ENCODE measurements at regions not wholly inside any gene's neighbourhood (a gene's known extent, or its start where the extent isn't known, plus 50 kb on each side); places are given as distances from the start of the nearest gene placed in this dataset.

DNA sequence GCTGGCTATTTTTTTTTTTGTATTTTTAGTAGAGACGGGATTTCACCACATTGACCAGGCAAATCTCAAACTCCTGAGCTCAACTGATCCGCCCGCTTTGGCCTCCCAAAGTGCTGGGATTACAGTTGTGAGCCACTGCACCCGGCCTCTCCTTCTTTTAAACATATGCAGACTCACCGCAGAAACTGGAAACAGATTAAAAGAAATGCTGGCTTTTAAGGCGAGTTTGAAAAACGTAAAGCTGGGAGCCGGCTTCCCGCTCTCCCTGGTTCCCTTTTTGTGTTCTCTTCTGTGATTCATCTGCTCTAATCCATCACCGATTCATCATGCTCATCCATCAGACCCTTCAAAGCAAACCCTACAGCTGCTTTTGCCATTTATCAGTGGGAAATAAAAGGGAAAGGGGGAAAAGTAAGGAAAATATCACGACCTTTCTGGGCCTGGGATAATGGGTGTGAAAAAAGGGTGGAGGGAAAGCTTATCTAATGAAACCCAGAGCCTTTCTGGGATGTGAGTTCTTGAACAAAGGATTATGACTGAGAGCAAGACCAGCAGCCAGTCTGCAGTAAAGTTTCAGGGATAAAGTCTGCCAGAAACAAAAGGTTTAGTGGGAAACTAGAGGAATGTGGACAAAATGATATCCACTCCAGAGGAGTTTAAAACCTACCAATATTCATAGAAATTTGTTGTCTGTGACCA lies 92.3 kb upstream of the LRIG1 start:
- DNase-seq: no peak

DNA sequence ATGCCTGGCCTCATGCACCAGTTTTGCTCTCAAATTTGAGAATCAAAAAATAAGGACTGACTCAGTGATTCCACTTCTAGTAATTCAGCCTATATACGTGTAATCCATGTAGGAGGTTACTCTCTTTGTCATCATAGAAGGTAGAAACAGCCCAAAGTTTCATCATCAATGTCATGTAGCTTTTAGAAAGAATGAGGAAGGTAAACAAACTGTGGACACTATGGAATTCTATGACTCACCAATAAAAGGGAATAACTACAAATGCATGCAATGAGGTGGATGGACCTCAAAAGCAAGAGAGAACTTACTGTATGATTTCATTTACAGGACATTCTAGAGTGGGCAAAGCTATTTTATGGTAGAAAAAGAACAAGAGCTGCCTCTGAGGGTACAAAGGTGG lies 93.2 kb upstream of the LRIG1 start:
- DNase-seq: no peak

DNA sequence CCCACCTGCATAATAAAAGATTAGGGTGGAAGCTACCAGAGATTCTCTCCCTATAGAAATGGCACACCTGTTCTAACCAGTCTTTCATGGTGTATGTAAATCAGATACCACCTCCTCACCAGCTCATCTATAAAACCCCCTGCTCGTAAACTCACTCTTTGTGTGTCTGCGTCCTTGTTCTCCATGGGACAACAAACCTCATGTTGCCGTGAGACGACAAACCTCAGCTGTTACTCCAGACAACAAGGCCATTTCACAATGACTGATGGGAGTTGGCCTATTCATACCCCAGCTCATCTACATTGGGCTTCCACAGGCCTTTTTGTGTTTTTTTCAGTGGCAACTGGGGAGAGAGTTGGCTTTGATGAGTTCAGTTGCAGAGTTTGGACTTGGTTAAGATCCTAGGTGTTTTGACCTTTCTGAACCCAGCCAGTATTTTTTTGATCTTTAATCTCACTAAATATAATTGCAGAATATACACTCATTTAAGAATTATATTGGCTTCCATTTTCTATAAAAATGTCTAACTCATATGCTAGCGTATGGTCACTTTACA lies 96.6 kb upstream of the LRIG1 start:
- no peak for DNase-seq

DNA sequence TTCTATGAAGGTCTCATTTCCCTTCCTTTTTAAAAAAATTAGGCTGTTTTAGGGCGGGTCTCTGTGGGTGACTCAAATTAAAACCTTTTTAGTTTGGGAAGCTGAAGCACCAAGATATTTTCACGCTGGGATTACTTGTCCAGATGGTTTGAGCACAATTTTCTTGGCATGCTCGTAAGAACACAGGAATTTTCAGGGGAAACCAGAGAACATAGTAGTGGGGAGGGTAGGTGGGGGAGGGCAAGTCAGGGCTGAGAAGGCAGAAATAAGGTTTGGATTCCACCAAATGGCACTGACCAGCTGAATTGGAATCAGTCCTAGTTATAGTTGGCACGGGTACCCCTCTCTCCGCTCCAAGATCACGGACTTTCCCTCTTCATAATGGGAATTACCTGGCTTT lies 97.3 kb upstream of the LRIG1 start:
- DNase-seq: no peak

DNA sequence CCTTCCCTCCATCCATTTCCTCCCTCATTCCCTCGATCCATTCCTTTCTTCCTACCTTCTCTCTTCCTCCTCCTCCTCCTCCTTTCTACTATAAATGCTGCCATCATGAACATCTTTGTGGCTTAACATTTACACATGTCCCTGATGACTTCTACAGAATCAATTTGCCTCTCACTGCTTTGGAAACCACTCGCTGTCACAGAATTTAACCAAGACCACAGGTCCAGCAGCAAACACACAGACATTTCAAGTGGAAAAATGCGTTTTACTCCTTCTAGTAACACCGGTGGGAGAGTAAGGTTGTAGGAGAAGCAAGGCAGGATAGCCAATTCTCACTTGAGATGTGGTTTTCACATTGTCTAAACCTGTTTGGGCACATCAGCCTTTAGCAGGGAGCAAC lies 101.4 kb upstream of the LRIG1 start:
- no peak for DNase-seq

DNA sequence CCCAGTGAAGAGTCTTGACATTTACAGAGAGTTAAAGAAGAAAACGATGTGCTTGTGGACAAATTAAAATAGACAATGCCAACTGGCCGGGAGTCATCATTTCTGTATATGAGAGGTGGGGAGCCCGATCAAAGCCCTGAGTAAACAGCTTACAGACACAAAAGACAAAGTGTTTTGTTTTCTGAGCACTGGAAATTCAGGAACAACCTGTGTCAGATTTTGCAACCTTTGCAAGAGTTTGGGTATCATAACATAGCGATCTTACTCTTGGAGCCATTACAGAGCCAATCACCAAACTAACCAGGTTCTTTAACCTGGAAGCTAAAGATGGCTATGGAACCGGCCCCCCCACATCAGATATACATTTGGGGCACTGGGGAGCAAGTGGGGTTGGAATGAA lies 101.9 kb upstream of the LRIG1 start:
- DNase-seq: no peak

DNA sequence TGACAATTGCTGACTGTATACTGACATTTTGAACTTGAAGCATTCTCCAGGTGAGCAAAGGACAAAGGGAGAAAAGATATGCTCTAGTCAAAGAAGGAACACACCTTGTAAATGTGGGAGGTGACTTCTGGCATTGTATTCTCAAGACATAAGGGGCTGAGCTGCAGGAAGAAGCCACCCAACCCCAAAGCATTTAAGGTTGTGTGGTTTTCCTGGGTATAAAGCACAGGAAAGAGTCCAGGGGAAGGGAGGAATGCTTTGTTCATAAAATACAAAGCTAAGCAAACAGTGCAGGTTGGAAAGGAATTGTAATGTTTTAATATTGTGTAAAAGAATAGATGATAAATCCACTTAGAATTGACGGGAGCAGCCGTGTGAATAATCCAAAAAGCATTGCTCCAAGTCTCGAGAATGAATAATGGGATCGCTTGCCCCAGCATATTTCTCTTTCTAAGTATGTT lies 102.4 kb upstream of the LRIG1 start:
- no peak for DNase-seq

DNA sequence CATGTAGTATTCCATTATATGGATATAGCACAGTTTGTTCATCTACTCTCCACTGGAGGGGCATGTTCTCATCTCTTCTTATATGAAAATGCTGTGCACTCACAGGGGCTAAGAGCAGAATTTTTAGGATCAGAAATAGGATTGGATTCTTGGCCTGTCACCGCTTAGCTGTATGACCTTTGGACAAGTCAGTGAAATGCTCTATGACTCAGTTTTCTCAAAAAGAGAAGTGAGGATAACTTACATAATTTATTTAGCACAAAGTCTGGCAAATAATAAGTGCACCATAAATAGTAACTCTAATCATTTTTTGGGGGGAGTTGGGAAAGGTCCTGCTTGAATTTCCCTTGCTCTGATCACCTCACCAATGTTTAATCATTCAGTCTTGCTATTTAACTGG lies 103.7 kb upstream of the LRIG1 start:
- DNase-seq: no peak

DNA sequence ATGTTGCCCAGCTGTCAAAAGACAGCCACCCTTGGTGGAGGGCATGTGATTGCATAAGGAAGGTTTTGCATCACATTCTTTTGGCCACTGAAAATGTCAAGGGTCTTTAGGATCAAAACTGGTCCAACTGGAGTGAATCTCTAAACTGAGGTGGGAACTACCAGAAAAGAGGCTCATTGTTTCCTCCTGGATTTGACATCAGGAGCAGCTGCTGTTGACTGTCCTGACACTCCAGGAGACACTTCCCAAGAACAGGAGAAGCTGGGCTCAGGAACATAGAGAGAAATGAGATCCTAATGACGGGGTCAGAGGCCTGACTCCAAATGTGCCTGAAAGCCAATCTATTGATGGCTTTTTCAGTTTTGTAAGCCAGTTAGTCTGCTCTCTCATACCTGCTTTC lies 105.3 kb upstream of the LRIG1 start:
- DNase-seq: no peak

DNA sequence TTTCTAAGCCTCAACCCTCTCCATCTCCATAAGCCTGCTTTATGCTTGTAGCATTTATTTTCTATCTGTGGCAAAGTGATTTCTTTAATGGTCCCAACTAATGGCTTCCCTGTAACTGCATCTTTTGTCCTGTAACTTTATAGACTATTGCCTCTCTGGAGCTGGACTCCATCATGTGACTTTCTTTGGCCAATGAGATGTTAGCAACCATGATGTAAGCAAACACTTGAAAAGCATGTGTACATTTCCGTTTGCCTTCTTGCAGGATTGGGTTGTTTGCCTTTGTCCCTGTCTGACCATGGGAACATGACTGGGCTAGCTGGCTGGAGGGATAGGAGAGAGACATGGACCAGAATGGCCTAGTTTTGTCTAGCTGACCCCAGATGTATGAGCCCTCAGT lies 106.0 kb upstream of the LRIG1 start:
- no peak for DNase-seq

DNA sequence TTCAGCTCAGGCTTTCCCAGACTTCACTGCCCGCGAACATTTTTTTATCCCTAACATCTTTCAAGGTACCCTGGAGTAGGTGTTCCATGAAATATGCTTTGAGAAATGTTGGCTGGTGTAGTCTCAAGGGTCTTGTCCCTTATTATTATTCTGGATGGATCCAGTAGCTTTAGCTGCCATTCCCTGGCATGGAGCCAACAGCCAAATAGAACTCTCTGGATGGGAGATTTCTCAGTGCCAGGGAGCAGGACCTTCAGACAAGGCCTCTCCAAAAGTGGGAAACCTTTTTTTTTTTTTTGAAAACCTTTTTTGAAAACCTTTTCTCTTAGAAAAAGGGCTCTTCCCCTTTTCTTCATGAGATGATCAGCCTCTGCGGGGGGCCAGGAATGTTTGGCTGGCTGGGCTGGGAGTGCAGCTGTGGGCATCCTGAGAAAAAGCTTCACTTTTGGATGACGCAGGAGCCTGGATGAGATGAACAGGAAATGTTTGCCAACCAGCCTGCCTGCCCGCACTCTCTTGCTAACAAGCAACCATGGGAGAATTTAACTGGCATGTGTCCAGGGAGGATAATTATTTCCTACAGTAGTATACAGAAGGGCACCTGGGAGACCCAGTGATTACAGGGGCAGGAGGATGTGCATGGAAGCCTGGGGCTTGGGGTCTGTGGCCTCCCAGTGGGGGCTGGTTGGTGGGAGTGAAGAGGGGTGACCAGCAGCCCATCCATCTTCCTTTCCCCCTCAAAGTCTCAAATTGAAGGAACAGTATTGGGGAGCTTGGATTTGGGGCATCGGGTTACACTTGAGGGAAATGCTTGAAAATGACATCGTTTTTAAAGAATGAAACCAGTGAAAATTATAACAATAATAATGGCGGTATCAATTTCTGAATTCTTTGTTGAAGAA lies 109.1 kb upstream of the LRIG1 start:
- no peak for DNase-seq

DNA sequence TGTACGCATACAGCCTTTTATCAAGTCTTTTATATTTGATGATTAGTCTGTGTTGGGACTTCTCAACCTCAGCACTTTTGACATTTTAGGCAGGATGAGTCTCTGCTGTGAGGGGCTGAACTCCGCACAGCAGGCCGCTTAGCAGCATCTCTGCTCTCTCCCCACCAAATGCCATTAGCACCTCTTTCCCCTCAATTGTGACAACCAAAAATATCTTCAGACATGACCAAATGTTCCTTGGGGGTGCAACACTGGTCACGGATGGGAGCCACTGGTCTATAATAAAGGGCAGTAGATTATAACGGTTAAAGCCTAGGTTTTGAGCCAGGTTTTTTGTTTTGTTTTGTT lies 109.7 kb upstream of the LRIG1 start:
- DNase-seq: no peak

DNA sequence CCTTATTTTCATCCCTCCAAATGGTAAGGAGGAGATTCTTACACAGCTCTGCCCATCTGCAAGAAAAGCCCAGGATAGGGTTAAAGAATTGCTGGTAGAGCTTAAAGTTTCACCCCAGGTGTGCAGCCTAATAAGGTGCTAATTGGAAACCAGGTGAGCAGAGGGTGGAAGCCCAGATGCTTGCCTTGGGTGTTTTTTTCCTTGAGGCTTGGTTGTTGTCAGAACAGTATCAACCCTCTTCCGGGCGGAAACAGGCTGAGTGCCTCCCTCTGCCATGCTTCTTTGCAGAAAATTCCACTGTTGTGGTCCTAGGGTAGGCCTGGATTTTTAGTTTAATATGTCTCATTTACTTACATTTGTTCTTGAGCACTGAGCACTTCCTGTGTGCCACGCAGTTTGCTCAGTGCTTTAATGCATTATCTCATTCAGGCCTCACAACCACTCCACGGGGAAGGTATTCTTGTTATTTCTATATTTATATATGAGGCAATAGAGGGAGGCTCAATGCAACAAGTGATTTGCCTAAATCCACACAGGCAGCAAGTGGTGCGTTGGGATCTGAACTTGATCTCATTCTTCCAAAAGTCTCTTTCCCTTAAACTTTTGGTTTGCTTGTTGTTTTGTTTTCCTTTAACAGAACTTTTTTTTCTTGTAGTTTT lies 115.0 kb upstream of the LRIG1 start:
- no peak for DNase-seq

DNA sequence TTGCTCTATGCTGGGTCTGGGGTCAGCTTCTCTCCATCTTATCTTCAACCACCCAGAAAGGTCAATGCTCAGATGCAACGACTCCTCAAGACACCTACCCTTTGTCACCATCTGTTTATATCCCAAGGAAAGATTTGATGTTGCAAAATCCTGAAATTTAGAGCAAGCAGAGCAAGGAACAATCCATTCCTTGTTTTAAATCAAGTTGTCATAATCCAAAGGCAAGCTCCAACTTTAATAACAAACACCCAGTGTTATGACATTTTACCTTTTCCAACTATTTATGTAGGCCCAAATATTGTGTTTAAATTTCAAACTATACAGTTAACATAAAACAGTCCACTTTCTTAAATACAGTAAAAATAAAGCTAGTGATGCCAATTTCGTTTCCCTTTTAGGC lies 116.5 kb upstream of the LRIG1 start:
- DNase-seq: no peak

DNA sequence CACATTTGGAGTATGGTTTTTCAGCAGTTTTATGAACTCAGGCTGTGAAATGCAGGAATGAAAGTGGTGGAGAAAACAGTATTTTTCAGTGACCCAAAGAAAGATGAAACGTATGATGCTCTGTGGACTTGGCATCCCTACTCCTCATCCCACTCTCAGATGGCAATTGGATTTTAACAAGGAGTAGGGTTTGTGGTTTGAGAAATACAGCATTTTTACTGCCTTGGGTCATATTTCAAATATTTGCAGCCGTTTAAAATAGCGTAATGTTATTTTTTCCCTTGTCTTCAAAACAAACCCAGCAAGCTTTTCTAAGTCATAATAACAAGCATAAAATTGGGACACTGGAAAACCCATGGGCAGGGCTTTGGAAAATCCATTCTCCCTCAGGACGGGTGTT lies 117.2 kb upstream of the LRIG1 start:
- no peak for DNase-seq

DNA sequence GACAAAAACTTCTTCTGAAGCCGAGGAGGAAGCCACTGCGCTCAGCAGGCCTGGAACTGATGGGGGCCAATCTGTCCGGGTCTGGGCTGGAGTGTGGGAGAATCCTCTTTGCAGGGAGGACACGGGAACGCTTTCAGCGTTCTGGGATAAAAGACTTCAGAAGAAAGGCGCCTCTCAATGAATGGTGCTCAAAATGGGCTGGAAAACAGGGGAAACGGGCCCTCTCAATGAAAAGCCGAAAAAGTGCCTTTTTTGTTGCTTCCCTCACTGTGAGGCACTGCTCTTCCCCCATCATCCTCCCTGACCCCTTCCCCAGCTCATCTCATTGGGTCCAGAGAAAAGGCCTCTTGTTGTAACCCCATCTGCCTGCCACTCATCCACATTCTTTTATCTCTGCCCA lies 119.5 kb upstream of the LRIG1 start:
- DNase-seq: no peak

DNA sequence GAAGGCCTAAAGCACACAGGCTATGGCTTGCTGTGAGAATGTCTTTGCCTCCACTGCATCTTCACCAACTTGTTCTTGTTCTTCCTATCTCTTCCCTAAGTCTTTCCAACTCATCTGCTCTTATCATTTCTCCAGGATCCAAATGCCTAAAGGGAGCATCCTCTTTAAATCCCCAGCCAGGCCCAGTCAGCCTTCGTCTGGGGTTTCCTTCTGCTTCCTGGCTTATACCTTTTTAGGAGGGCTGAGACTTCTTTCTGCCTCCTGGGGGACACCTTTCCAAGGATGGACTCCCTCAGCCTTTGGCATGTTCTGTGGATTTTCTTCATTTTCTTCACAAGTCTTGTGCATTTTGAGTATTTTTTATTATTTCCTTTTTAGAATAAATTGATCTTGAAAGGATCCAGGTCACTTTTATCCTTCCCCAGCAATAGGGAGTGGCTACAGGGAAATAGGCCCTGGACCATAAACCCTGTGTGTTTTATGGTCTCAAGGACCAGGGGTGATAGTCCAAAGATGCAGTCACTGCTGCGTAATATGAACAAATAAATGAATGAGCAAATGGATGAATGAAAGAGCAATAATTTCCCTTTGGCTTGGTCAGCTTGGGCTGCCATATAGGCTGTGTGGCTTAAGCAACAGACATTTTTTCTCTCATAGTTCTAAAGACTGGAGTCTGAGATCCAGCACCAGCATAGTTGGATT lies 122.1 kb upstream of the LRIG1 start:
- no peak for DNase-seq

DNA sequence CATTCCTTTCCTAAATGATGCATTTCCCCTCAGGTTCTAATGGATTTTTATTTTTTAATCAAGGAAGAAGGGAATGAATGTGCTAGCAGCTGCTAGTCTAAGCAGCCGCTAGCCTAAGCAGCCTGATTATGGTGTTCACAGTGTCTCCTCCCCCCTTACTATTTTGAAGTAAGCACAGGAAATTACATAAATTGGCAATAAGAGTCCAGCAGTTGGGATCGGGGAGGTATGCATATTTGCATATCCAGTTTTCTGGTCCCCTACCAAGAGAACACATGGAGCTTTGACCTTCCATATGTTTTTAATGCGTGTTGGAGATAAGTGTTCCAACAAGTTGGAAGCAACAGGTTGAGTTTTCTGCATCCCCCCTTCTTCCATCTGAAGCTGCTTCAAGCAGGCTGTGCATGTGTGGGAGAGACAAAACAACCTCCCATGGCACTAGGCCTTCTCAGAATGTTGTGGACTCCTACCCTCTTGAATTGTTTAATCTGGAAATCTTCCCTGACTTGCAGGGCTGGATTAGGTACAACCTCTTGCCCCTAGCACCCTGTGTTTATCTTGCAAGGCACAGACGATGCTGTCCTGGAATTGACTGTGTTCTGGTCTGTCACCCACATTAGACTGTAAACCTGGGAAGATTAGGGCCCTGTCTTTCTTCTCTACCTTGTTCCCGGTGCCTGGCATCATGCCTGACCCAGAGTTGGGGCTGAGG lies 124.8 kb upstream of the LRIG1 start:
- no peak for DNase-seq

DNA sequence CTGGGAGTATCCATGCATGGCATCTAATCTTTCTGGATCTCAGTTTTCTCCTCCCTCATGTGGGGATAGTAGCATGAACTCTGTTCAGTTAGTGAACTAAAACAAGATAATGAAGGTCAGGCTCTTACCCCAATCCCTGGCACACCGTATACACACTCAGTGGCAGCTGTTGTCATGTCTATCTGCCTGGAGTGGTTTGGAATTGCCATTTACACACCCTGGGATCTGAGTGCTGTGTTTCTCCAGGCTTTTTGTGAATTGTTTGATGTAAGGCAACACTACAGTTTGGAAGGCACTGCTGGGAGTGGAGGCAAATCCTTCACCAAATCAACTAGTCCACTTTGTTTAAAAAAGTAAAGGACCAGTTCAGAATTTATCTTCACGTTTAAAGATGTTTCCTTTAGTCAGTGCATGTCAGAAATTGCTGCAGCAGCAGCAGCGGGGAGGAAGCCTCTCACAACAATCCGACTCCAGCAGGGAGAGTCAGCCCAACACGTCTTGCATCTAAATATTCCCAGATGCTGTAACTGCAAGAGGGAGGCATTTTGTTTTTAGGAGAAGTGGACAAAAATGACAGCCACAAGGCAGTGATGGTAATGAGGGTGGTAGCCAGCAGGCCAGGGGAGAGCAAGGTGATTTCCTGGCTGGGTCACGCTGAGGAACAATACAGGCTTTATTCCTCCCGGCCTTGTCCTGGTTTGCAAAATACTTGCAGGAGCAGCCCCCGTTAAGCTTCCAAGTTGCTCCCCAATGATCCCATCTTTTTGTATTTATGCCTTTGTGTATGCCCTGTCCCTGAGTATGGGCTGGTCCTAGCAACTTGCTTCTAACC lies 128.5 kb upstream of the LRIG1 start:
- DNase-seq: no peak

DNA sequence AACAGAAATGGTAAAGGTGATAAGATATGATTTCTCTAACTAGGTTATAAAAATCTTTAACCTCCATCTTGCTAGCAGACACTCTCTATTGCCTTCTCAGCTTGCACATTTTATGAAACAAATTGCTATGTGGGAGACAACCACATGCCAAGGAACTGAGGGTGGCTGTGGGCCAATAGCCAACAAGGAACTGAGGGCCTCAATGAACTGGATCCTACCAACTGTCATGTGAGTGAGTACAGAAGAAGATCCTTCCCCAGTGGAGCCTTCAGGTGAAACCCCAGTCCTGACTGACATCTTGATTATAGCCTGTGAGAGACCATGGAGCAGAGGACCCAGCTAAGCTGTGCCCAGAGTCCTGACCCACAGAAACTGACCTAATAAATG lies 129.2 kb upstream of the LRIG1 start:
- no peak for DNase-seq

Measured in stimulated activated naive CD4-positive, alpha-beta T cell treated with Interleukin-2 at 50 U/mL for 16 hours (primary cell).